WTC11 (cell line): ENCODE measurements at regions not wholly inside any gene's neighbourhood (a gene's known extent, or its start where the extent isn't known, plus 50 kb on each side); places are given as distances from the start of the nearest gene placed in this dataset.

Source experiments
- ATAC-seq: fragments of 200-7000 bp; cut with Tn5 transposase; 2 replicates; pipeline ENCODE4 v1.10.0; 2021; ENCODE audit warnings: mild to moderate bottlenecking, moderate library complexity
- CTCF ChIA-PET: fragments of 300-600 bp; sonication (Branson Sonifier 250); formaldehyde crosslinking; loops from one replicate; lab custom pipeline; 2021; ENCODE audit warnings: antibody characterized with exemption; lab: Charles Lee
- POLR2A ChIA-PET: fragments of 350-600 bp; sonication (Branson Sonifier 250); formaldehyde crosslinking; loops from one replicate; lab custom pipeline; 2021; ENCODE audit warnings: antibody characterized with exemption; lab: Charles Lee
- DNase-seq: peaks from one replicate; pipeline ENCODE4 v3.0.0; 2021; ENCODE audit warnings: low spot score
- H3K27ac Mint-ChIP-seq: 2 replicates; pipeline ENCODE4 v1.8.0; 2021; ENCODE audit warnings: mixed read lengths
- H3K27me3 Mint-ChIP-seq: 2 replicates; pipeline ENCODE4 v1.8.0; 2021; ENCODE audit warnings: low read depth, mild to moderate bottlenecking, moderate library complexity, mixed read lengths
- H3K36me3 Mint-ChIP-seq: 2 replicates; pipeline ENCODE4 v1.8.0; 2021; ENCODE audit warnings: mixed read lengths
- H3K4me1 Mint-ChIP-seq: 2 replicates; pipeline ENCODE4 v1.8.0; 2022; ENCODE audit warnings: mixed read lengths
- H3K4me3 Mint-ChIP-seq: 2 replicates; pipeline ENCODE4 v1.8.0; 2021; ENCODE audit warnings: mild to moderate bottlenecking, moderate library complexity, mixed read lengths
- H3K9me3 Mint-ChIP-seq: 2 replicates; pipeline ENCODE4 v1.8.0; 2021; ENCODE audit warnings: mixed read lengths
- CBFB ChIP-seq: sonication (generic); formaldehyde crosslinking; IDR thresholded peaks from 2 replicates; pipeline ENCODE4 v1.8.1; 2022; ENCODE audit warnings: mild to moderate bottlenecking, low read depth, missing genetic modification reagents
- CREM ChIP-seq: sonication (generic); formaldehyde crosslinking; IDR thresholded peaks from 2 replicates; pipeline ENCODE4 v1.8.1; 2022; ENCODE audit warnings: mild to moderate bottlenecking, missing genetic modification reagents, moderate library complexity
- EMX1 ChIP-seq: fragments of 250-450 bp; sonication (Bioruptor Pico); IDR thresholded peaks from 2 replicates; pipeline ENCODE4 v1.8.0; 2021; ENCODE audit warnings: mild to moderate bottlenecking
- ESRRA ChIP-seq: sonication (generic); formaldehyde crosslinking; IDR thresholded peaks from 2 replicates; pipeline ENCODE4 v1.8.1; 2022; ENCODE audit warnings: mild to moderate bottlenecking, missing genetic modification reagents, borderline replicate concordance
- FOXJ3 ChIP-seq: sonication (generic); formaldehyde crosslinking; IDR thresholded peaks from 2 replicates; pipeline ENCODE4 v1.9.0; 2021; ENCODE audit warnings: missing genetic modification reagents, mild to moderate bottlenecking, borderline replicate concordance
- GABPB1 ChIP-seq: sonication (generic); formaldehyde crosslinking; IDR thresholded peaks from 2 replicates; pipeline ENCODE4 v1.8.1; 2023; ENCODE audit warnings: mild to moderate bottlenecking, missing genetic modification reagents
- MXD4 ChIP-seq: fragments of 250-450 bp; sonication (Bioruptor Pico); IDR thresholded peaks from 2 replicates; pipeline ENCODE4 v1.8.0; 2021; ENCODE audit warnings: mild to moderate bottlenecking, moderate library complexity, borderline replicate concordance
- NR1H2 ChIP-seq: sonication (generic); formaldehyde crosslinking; IDR thresholded peaks from 2 replicates; pipeline ENCODE4 v1.9.0; 2021; ENCODE audit warnings: mild to moderate bottlenecking, moderate library complexity, missing genetic modification reagents
- PRRX2 ChIP-seq: fragments of 250-450 bp; sonication (Bioruptor Pico); IDR thresholded peaks from 2 replicates; pipeline ENCODE4 v1.8.0; 2021; ENCODE audit warnings: mild to moderate bottlenecking
- SMAD3 ChIP-seq: sonication (generic); formaldehyde crosslinking; IDR thresholded peaks from 2 replicates; pipeline ENCODE4 v1.8.0; 2022; ENCODE audit warnings: missing genetic modification reagents, mild to moderate bottlenecking, borderline replicate concordance
- SOX15 ChIP-seq: fragments of 250-450 bp; sonication (Bioruptor Pico); IDR thresholded peaks from 2 replicates; pipeline ENCODE4 v1.9.0; 2021; ENCODE audit warnings: mild to moderate bottlenecking
- TEAD1 ChIP-seq: sonication (generic); formaldehyde crosslinking; IDR thresholded peaks from 2 replicates; pipeline ENCODE4 v1.8.0; 2022; ENCODE audit warnings: mild to moderate bottlenecking, missing genetic modification reagents
- TP53 ChIP-seq: sonication (generic); formaldehyde crosslinking; IDR thresholded peaks from 2 replicates; pipeline ENCODE4 v1.8.1; 2023; ENCODE audit warnings: mild to moderate bottlenecking, missing genetic modification reagents
- ZBTB21 ChIP-seq: sonication (generic); formaldehyde crosslinking; IDR thresholded peaks from 2 replicates; pipeline ENCODE4 v1.8.1; 2023; ENCODE audit warnings: mild to moderate bottlenecking, missing genetic modification reagents, borderline replicate concordance
- ZNF121 ChIP-seq: sonication (generic); formaldehyde crosslinking; IDR thresholded peaks from 2 replicates; pipeline ENCODE4 v1.8.0; 2023; ENCODE audit warnings: missing genetic modification reagents
- ZNF232 ChIP-seq: sonication (generic); formaldehyde crosslinking; IDR thresholded peaks from 2 replicates; pipeline ENCODE4 v1.8.0; 2022; ENCODE audit warnings: mild to moderate bottlenecking, missing genetic modification reagents
- ZNF317 ChIP-seq: sonication (generic); formaldehyde crosslinking; IDR thresholded peaks from 2 replicates; pipeline ENCODE4 v1.8.1; 2023; ENCODE audit warnings: low read depth, mild to moderate bottlenecking, moderate library complexity, missing genetic modification reagents, borderline replicate concordance
- ZNF423 ChIP-seq: fragments of 250-450 bp; sonication (Bioruptor Pico); IDR thresholded peaks from 2 replicates; pipeline ENCODE4 v2.1.2; 2022; ENCODE audit warnings: mild to moderate bottlenecking, moderate library complexity
- TF ChIP-seq, protein P1 (sequence below): sonication (generic); formaldehyde crosslinking; IDR thresholded peaks from 2 replicates; pipeline ENCODE4 v1.8.1; 2022; ENCODE audit warnings: missing genetic modification reagents, borderline replicate concordance
- TF ChIP-seq, protein P2 (sequence below): sonication (generic); formaldehyde crosslinking; IDR thresholded peaks from 2 replicates; pipeline ENCODE4 v1.8.1; 2022; ENCODE audit warnings: mild to moderate bottlenecking, missing genetic modification reagents, moderate library complexity, borderline replicate concordance
- TF ChIP-seq, protein P3 (sequence below): fragments of 250-450 bp; sonication (Bioruptor Pico); IDR thresholded peaks from 2 replicates; pipeline ENCODE4 v1.9.0; 2021; ENCODE audit warnings: moderate library complexity, mild to moderate bottlenecking, inconsistent platforms, borderline replicate concordance
- TF ChIP-seq, protein P4 (sequence below): sonication (generic); formaldehyde crosslinking; IDR thresholded peaks from 2 replicates; pipeline ENCODE4 v1.8.0; 2023; ENCODE audit warnings: mild to moderate bottlenecking, missing genetic modification reagents
- TF ChIP-seq, protein P5 (sequence below): sonication (generic); formaldehyde crosslinking; IDR thresholded peaks from 2 replicates; pipeline ENCODE4 v1.8.0; 2022; ENCODE audit warnings: mild to moderate bottlenecking, missing genetic modification reagents

DNA sequence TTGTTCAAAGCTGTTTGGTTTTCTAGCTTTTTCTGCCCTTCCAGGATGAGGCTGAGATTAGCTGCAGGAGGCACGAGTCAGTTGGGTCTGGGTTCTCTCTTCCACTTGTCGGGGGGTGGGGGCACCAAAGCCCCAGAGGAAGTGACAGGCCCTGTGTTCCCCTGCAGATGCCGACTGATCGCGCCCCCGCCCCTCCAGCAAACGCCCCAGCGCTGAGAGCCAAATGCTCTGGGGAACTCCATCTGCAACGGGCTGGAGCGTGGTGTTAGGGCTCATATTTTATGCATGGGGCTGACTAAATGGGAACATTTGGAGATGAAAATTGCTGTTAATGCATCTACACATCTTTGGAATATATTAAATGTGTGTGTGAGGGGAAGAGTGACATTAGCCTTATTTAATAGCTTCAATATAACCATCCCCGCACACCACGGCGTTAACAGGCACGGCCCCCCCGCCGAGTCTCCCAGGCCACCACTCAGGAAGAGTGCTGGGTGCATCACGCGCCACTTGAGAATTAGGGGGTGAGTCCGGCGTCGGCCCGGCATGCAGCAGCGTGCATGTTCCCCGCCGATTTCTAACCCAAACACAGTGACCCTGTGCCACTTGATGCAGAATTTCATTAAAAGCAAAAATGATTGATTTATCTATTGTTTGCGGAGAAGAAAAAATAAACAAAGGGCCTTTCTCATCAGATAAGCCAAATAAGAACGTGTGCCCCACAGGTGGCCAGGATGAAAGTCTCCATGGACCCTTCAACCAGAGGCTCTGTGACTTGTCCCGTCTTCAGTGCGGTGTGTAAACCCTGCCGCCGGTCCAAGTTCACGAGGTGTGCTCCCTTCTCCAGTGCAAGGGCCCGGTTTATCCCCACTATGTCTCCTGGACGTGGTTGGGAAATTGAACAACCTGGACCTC is 165.0 kb upstream of the RTL1 start (continued):
- TF ChIP-seq GABPB1 (CRISPR knock-in tag) = no peak
- TF ChIP-seq, all 79 proteins: peak for 0

DNA sequence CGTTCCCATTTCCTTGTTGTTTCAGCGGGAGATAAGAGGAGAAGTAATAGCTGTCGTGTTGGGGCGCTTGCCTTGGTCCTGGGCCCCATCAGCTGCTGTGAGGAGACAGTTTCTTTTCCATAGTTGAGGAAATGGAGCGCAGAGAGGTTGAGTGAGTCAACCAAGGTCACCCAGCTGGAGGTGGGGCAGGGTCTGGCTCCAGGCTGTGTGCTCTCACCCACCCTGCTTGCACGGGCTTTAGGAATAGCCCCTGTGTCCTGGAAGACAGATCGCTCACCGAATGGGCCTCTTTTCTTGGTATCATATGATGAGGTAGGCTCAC is 165.7 kb upstream of the RTL1 start:
- CTCF ChIA-PET = interaction anchor here (0.5 kb wide), 1 partner anchor 944 kb away, joined by 3 read pairs; no protein-coding TSS in a partner anchor

DNA sequence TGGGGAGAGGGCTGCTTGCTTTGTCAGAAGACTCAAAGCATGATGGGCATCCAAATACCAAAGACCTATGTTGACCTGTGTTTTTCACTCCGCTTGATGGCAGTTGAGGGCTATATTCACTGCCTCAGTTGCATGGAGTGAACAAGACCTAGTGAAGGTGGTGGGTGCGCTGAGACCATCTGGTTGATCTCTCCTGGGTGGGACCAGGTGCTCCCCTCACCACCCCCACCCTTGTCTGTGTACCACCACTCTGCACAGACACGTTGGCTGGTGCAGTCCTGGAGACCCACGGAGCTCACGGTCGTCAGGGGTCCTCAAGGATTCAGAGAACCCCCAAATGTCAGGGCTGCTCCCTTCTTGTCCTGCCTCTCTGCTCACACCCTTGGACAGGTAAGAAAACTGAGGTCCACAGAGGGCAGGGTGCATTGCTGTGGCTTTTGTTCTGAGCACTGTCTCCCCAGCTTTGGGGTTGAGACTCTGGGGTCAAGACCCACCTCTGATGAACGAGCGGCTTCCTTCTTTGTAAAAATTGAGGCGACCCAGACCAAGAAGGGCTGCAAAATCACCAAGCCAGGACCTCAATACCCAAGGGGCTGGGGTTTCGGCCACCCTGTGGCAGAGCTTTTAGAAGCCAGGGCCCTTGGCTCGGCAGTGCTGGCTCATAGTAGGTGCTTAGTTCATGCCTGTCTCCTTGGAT is 166.3 kb upstream of the RTL1 start:
- no peaks in the 10 kb centered on the region for H3K27me3 Mint-ChIP-seq
- peaks cover 6% of the 10 kb centered on the region; the same call in 1 of the 2 replicates for H3K9me3 Mint-ChIP-seq
- H3K27ac Mint-ChIP-seq = no peak overlapping the region
- H3K4me1 Mint-ChIP-seq = peaks cover 23% of the 10 kb centered on the region
- no peak for DNase-seq
- no peak for ATAC-seq
- H3K36me3 Mint-ChIP-seq = peaks cover 22% of the 10 kb centered on the region
- TF ChIP-seq, protein P1, sequence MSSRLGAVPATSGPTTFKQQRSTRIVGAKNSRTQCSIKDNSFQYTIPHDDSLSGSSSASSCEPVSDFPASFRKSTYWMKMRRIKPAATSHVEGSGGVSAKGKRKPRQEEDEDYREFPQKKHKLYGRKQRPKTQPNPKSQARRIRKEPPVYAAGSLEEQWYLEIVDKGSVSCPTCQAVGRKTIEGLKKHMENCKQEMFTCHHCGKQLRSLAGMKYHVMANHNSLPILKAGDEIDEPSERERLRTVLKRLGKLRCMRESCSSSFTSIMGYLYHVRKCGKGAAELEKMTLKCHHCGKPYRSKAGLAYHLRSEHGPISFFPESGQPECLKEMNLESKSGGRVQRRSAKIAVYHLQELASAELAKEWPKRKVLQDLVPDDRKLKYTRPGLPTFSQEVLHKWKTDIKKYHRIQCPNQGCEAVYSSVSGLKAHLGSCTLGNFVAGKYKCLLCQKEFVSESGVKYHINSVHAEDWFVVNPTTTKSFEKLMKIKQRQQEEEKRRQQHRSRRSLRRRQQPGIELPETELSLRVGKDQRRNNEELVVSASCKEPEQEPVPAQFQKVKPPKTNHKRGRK (CRISPR knock-in tag) = no peak
- TF ChIP-seq SOX15 (CRISPR knock-in tag) (no peak), MXD4 (no peak), ZNF121 (CRISPR knock-in tag) (no peak)
- TF ChIP-seq, protein P2, sequence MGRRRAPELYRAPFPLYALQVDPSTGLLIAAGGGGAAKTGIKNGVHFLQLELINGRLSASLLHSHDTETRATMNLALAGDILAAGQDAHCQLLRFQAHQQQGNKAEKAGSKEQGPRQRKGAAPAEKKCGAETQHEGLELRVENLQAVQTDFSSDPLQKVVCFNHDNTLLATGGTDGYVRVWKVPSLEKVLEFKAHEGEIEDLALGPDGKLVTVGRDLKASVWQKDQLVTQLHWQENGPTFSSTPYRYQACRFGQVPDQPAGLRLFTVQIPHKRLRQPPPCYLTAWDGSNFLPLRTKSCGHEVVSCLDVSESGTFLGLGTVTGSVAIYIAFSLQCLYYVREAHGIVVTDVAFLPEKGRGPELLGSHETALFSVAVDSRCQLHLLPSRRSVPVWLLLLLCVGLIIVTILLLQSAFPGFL (CRISPR knock-in tag) = no peak
- TF ChIP-seq, protein P3, sequence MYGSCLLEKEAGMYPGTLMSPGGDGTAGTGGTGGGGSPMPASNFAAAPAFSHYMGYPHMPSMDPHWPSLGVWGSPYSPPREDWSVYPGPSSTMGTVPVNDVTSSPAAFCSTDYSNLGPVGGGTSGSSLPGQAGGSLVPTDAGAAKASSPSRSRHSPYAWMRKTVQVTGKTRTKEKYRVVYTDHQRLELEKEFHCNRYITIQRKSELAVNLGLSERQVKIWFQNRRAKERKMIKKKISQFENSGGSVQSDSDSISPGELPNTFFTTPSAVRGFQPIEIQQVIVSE = no peak
- ChIA-PET POLR2A (no interaction called here), CTCF (interaction anchor here (0.5 kb wide), 1 partner anchor 944 kb away, joined by 3 read pairs; no protein-coding TSS in a partner anchor)
- no peak overlapping the region for H3K4me3 Mint-ChIP-seq

More for the DNA sequence above, 165.7 kb upstream of the RTL1 start:
- Mint-ChIP-seq H3K27me3 (no peaks in the 10 kb centered on the region), H3K27ac (no peak overlapping the region), H3K4me1 (peaks cover 20% of the 10 kb centered on the region), H3K4me3 (no peak overlapping the region), H3K9me3 (peaks cover 6% of the 10 kb centered on the region; the same call in 1 of the 2 replicates), H3K36me3 (peaks cover 25% of the 10 kb centered on the region)
- POLR2A ChIA-PET = no interaction called here
- no peak for TF ChIP-seq ZNF232 (CRISPR knock-in tag)
- TF ChIP-seq TP53 (CRISPR knock-in tag) = no peak
- no peak for TF ChIP-seq SMAD3
- TF ChIP-seq CBFB = no peak
- TF ChIP-seq, protein P4, sequence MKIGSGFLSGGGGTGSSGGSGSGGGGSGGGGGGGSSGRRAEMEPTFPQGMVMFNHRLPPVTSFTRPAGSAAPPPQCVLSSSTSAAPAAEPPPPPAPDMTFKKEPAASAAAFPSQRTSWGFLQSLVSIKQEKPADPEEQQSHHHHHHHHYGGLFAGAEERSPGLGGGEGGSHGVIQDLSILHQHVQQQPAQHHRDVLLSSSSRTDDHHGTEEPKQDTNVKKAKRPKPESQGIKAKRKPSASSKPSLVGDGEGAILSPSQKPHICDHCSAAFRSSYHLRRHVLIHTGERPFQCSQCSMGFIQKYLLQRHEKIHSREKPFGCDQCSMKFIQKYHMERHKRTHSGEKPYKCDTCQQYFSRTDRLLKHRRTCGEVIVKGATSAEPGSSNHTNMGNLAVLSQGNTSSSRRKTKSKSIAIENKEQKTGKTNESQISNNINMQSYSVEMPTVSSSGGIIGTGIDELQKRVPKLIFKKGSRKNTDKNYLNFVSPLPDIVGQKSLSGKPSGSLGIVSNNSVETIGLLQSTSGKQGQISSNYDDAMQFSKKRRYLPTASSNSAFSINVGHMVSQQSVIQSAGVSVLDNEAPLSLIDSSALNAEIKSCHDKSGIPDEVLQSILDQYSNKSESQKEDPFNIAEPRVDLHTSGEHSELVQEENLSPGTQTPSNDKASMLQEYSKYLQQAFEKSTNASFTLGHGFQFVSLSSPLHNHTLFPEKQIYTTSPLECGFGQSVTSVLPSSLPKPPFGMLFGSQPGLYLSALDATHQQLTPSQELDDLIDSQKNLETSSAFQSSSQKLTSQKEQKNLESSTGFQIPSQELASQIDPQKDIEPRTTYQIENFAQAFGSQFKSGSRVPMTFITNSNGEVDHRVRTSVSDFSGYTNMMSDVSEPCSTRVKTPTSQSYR (CRISPR knock-in tag) = no peak
- no peak for TF ChIP-seq PRRX2 (CRISPR knock-in tag)
- no peak for TF ChIP-seq TEAD1
- no peak for TF ChIP-seq ZNF423
- no peak for TF ChIP-seq CREM (CRISPR knock-in tag)
- no peak for TF ChIP-seq SOX15 (CRISPR knock-in tag)
- no peak for TF ChIP-seq ZBTB21
- TF ChIP-seq, protein P5, sequence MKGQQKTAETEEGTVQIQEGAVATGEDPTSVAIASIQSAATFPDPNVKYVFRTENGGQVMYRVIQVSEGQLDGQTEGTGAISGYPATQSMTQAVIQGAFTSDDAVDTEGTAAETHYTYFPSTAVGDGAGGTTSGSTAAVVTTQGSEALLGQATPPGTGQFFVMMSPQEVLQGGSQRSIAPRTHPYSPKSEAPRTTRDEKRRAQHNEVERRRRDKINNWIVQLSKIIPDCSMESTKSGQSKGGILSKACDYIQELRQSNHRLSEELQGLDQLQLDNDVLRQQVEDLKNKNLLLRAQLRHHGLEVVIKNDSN (CRISPR knock-in tag) = no peak
- no peak for TF ChIP-seq EMX1 (CRISPR knock-in tag)
- TF ChIP-seq ESRRA (CRISPR knock-in tag) = no peak
- no peak for TF ChIP-seq FOXJ3 (CRISPR knock-in tag)
- TF ChIP-seq ZNF317 (CRISPR knock-in tag) = no peak
- TF ChIP-seq NR1H2 (CRISPR knock-in tag) = no peak
- DNase-seq (no peak), ATAC-seq (no peak)
